Activated CD8-positive, alpha-beta T cell treated with anti-CD3 and anti-CD28 coated beads, Interleukin-2, amount 10 ng/mL, durations not matched to agents 7 days and 5 days (primary cell): ENCODE measurements at regions not wholly inside any gene's neighbourhood (a gene's known extent, or its start where the extent isn't known, plus 50 kb on each side); places are given as distances from the start of the nearest gene placed in this dataset.

Experiments used
- ATAC-seq: fragments of 150-1000 bp; cut with Tn5 transposase; one replicate; pipeline ENCODE4 v1.10.0; 2021; ENCODE audit warnings: moderate library complexity
- CTCF ChIA-PET: fragments of 350-600 bp; sonication (Branson Sonifier 250); formaldehyde crosslinking; loops from one replicate; lab custom pipeline; 2021; ENCODE audit warnings: antibody characterized with exemption; lab: Charles Lee
- POLR2A ChIA-PET: fragments of 350-600 bp; sonication (Branson Sonifier 250); formaldehyde crosslinking; loops from one replicate; lab custom pipeline; 2021; ENCODE audit warnings: antibody characterized with exemption; lab: Charles Lee
- DNase-seq: peaks from one replicate; pipeline ENCODE4 v3.0.0-alpha.2; 2020
- H3K27ac Mint-ChIP-seq: one replicate; pipeline ENCODE4 v1.8.0; 2021; ENCODE audit warnings: mild to moderate bottlenecking, mixed read lengths
- H3K27me3 Mint-ChIP-seq: one replicate; pipeline ENCODE4 v1.8.0; 2021; ENCODE audit warnings: low read depth, mixed read lengths
- H3K36me3 Mint-ChIP-seq: one replicate; pipeline ENCODE4 v1.8.0; 2021; ENCODE audit warnings: low read depth, mixed read lengths
- H3K4me1 Mint-ChIP-seq: one replicate; pipeline ENCODE4 v1.8.0; 2021; ENCODE audit warnings: low read depth, mixed read lengths
- H3K4me3 Mint-ChIP-seq: one replicate; pipeline ENCODE4 v1.8.0; 2021; ENCODE audit warnings: mild to moderate bottlenecking, mixed read lengths
- H3K9me3 Mint-ChIP-seq: one replicate; pipeline ENCODE4 v1.8.0; 2022; ENCODE audit warnings: mixed read lengths; ENCODE audit not compliant: insufficient read depth

- Mint-ChIP-seq H3K27ac (no peak overlapping the region), H3K4me1 (no peaks in the 10 kb centered on the region), H3K4me3 (no peak overlapping the region), H3K27me3 (no peaks in the 10 kb centered on the region), H3K36me3 (no peaks in the 10 kb centered on the region), H3K9me3 (no peaks in the 10 kb centered on the region)
- no peak for ATAC-seq
- ChIA-PET CTCF (no interaction called here), POLR2A (no interaction called here)
- no peak for DNase-seq
Observed at GRCh38 chr1:4515727-4516289, 138.6 kb upstream of the AJAP1 start.

GRCh38 chr1:4516596-4516995, 137.8 kb upstream of the AJAP1 start:
- DNase-seq (no peak), ATAC-seq (no peak)
- Mint-ChIP-seq H3K36me3 (no peaks in the 10 kb centered on the region), H3K4me3 (no peak overlapping the region), H3K4me1 (no peaks in the 10 kb centered on the region), H3K27me3 (no peaks in the 10 kb centered on the region), H3K27ac (no peak overlapping the region), H3K9me3 (no peaks in the 10 kb centered on the region)
- POLR2A ChIA-PET: no interaction called here
- CTCF ChIA-PET: no interaction called here

GRCh38 chr1:4517186-4517954, 137.0 kb upstream of the AJAP1 start:
- H3K27me3 Mint-ChIP-seq: no peaks in the 10 kb centered on the region
- no peaks in the 10 kb centered on the region for H3K4me1 Mint-ChIP-seq
- no peak overlapping the region for H3K27ac Mint-ChIP-seq
- ChIA-PET CTCF (no interaction called here), POLR2A (interaction anchor here (0.7 kb wide), 1 partner anchor 1014 kb away, joined by 3 read pairs; no protein-coding TSS in a partner anchor)
- no peaks in the 10 kb centered on the region for H3K36me3 Mint-ChIP-seq
- no peak overlapping the region for H3K4me3 Mint-ChIP-seq
- no peaks in the 10 kb centered on the region for H3K9me3 Mint-ChIP-seq
- DNase-seq: no peak
- ATAC-seq: no peak

GRCh38 chr1:4518621-4519020, 135.8 kb upstream of the AJAP1 start:
- Mint-ChIP-seq H3K27ac (no peak overlapping the region), H3K27me3 (no peaks in the 10 kb centered on the region), H3K36me3 (no peaks in the 10 kb centered on the region), H3K4me3 (no peak overlapping the region), H3K4me1 (no peaks in the 10 kb centered on the region), H3K9me3 (no peaks in the 10 kb centered on the region)
- CTCF ChIA-PET: no interaction called here
- POLR2A ChIA-PET: no interaction called here
- no peak for ATAC-seq
- no peak for DNase-seq

GRCh38 chr1:4519954-4520353, 134.5 kb upstream of the AJAP1 start:
- H3K4me3 Mint-ChIP-seq: no peak overlapping the region
- no peaks in the 10 kb centered on the region for H3K9me3 Mint-ChIP-seq
- no peak overlapping the region for H3K27ac Mint-ChIP-seq
- H3K36me3 Mint-ChIP-seq: no peaks in the 10 kb centered on the region
- ATAC-seq (no peak), DNase-seq (no peak)
- no peaks in the 10 kb centered on the region for H3K27me3 Mint-ChIP-seq
- POLR2A ChIA-PET: no interaction called here
- no peaks in the 10 kb centered on the region for H3K4me1 Mint-ChIP-seq
- CTCF ChIA-PET: no interaction called here

- Mint-ChIP-seq H3K27ac (no peak overlapping the region), H3K4me1 (no peaks in the 10 kb centered on the region), H3K9me3 (no peaks in the 10 kb centered on the region), H3K4me3 (no peak overlapping the region), H3K36me3 (no peaks in the 10 kb centered on the region), H3K27me3 (no peaks in the 10 kb centered on the region)
- ChIA-PET POLR2A (no interaction called here), CTCF (no interaction called here)
- DNase-seq (no peak), ATAC-seq (no peak)
Observed at GRCh38 chr1:4523551-4523950, 130.9 kb upstream of the AJAP1 start.

GRCh38 chr1:4526747-4527146, 127.7 kb upstream of the AJAP1 start:
- H3K27me3 Mint-ChIP-seq: no peaks in the 10 kb centered on the region
- no peak overlapping the region for H3K4me3 Mint-ChIP-seq
- H3K4me1 Mint-ChIP-seq: no peaks in the 10 kb centered on the region
- POLR2A ChIA-PET: no interaction called here
- DNase-seq (no peak), ATAC-seq (no peak)
- H3K36me3 Mint-ChIP-seq: no peaks in the 10 kb centered on the region
- no peaks in the 10 kb centered on the region for H3K9me3 Mint-ChIP-seq
- CTCF ChIA-PET: no interaction called here
- no peak overlapping the region for H3K27ac Mint-ChIP-seq

- CTCF ChIA-PET: no interaction called here
- no peaks in the 10 kb centered on the region for H3K9me3 Mint-ChIP-seq
- no peak overlapping the region for H3K4me3 Mint-ChIP-seq
- no peak overlapping the region for H3K27ac Mint-ChIP-seq
- POLR2A ChIA-PET: no interaction called here
- no peaks in the 10 kb centered on the region for H3K4me1 Mint-ChIP-seq
- ATAC-seq (no peak), DNase-seq (no peak)
- no peaks in the 10 kb centered on the region for H3K36me3 Mint-ChIP-seq
- H3K27me3 Mint-ChIP-seq: no peaks in the 10 kb centered on the region
Observed at GRCh38 chr1:4527819-4528218, 126.6 kb upstream of the AJAP1 start.

- DNase-seq: no peak
- Mint-ChIP-seq H3K36me3 (no peaks in the 10 kb centered on the region), H3K4me3 (no peak overlapping the region), H3K27ac (no peak overlapping the region), H3K9me3 (no peaks in the 10 kb centered on the region), H3K4me1 (no peaks in the 10 kb centered on the region), H3K27me3 (no peaks in the 10 kb centered on the region)
- POLR2A ChIA-PET: no interaction called here
- CTCF ChIA-PET: no interaction called here
- ATAC-seq: no peak
Observed at GRCh38 chr1:4528590-4528989, 125.8 kb upstream of the AJAP1 start.

GRCh38 chr1:4529446-4530165, 124.8 kb upstream of the AJAP1 start:
- ChIA-PET POLR2A (no interaction called here), CTCF (no interaction called here)
- Mint-ChIP-seq H3K27ac (no peak overlapping the region), H3K9me3 (no peaks in the 10 kb centered on the region), H3K27me3 (no peaks in the 10 kb centered on the region), H3K4me3 (no peak overlapping the region), H3K4me1 (no peaks in the 10 kb centered on the region), H3K36me3 (no peaks in the 10 kb centered on the region)
- DNase-seq (no peak), ATAC-seq (no peak)

GRCh38 chr1:4530166-4530785, 124.1 kb upstream of the AJAP1 start:
- POLR2A ChIA-PET: no interaction called here
- ATAC-seq: no peak
- no peaks in the 10 kb centered on the region for H3K9me3 Mint-ChIP-seq
- H3K27me3 Mint-ChIP-seq: no peaks in the 10 kb centered on the region
- H3K27ac Mint-ChIP-seq: no peak overlapping the region
- H3K36me3 Mint-ChIP-seq: no peaks in the 10 kb centered on the region
- no peak for DNase-seq
- CTCF ChIA-PET: no interaction called here
- no peaks in the 10 kb centered on the region for H3K4me1 Mint-ChIP-seq
- no peak overlapping the region for H3K4me3 Mint-ChIP-seq

GRCh38 chr1:4531842-4532241, 122.6 kb upstream of the AJAP1 start:
- ChIA-PET CTCF (no interaction called here), POLR2A (no interaction called here)
- DNase-seq (no peak), ATAC-seq (no peak)
- Mint-ChIP-seq H3K36me3 (no peaks in the 10 kb centered on the region), H3K27ac (no peak overlapping the region), H3K27me3 (no peaks in the 10 kb centered on the region), H3K4me3 (no peak overlapping the region), H3K4me1 (no peaks in the 10 kb centered on the region), H3K9me3 (no peaks in the 10 kb centered on the region)
